NB4 (cell line): ENCODE measurements at regions not wholly inside any gene's neighbourhood (a gene's known extent, or its start where the extent isn't known, plus 50 kb on each side); places are given as distances from the start of the nearest gene placed in this dataset.

Source experiments
- CTCF ChIP-seq: IDR thresholded peaks from one replicate; pipeline ENCODE4 v1.5.1; 2012; ENCODE audit warnings: low read depth, low read length
- MAX ChIP-seq: IDR thresholded peaks from 2 replicates; pipeline ENCODE4 v1.6.1; 2011; ENCODE audit warnings: low read depth, low read length
- MYC ChIP-seq: IDR thresholded peaks from 2 replicates; pipeline ENCODE4 v1.6.1; 2011; ENCODE audit warnings: low read depth, low read length
- POLR2A ChIP-seq: IDR thresholded peaks from 2 replicates; pipeline ENCODE4 v1.6.1; 2011; ENCODE audit warnings: mild to moderate bottlenecking; ENCODE audit not compliant: insufficient read length; ENCODE audit errors: extremely low read depth

- no peak for TF ChIP-seq POLR2A
- TF ChIP-seq MAX = no peak
- no peak for TF ChIP-seq CTCF
- no peak for TF ChIP-seq MYC
These were observed 428.0 kb upstream of the TMTC1 start for GRCh38 chr12:30211743-30212142.
